ENCODE measurements at regions not wholly inside any gene's neighbourhood (a gene's known extent, or its start where the extent isn't known, plus 50 kb on each side); places are given as distances from the start of the nearest gene placed in this dataset.
"Not testable (repeated sequence)": the region's sequence is repeated elsewhere in the genome, so short reads cannot be mapped to it uniquely, and the experiment has no call there.

GRCh38 chr18:60062396-60062795 is 162.6 kb downstream of the PMAIP1 start:
- no peak for DNase-seq (ENCODE audit: low read depth)

GRCh38 chr18:60060578-60060977 is 160.8 kb downstream of the PMAIP1 start:
- DNase-seq (ENCODE audit: low read depth), result no peak

- no peak for DNase-seq (ENCODE audit: low read depth)
These were observed 160.2 kb downstream of the PMAIP1 start for GRCh38 chr18:60060026-60060425.

- no peak for DNase-seq (ENCODE audit: low read depth)
These were observed 159.4 kb downstream of the PMAIP1 start for GRCh38 chr18:60059216-60059615.

- peak; percentile 90 for DNase-seq (ENCODE audit: low read depth)
These were observed 154.0 kb downstream of the PMAIP1 start for GRCh38 chr18:60053747-60054304.

- no peak for DNase-seq (ENCODE audit: low read depth)
These were observed 151.0 kb downstream of the PMAIP1 start for GRCh38 chr18:60050821-60051220.

GRCh38 chr18:60049172-60049571 is 149.4 kb downstream of the PMAIP1 start:
- DNase-seq (ENCODE audit: low read depth), result no peak

GRCh38 chr18:60047556-60047955 is 147.8 kb downstream of the PMAIP1 start:
- no peak for DNase-seq (ENCODE audit: low read depth)

GRCh38 chr18:60044290-60045006 is 144.7 kb downstream of the PMAIP1 start:
- peak; percentile 49 for DNase-seq (ENCODE audit: low read depth)

GRCh38 chr18:60040971-60041370 is 141.2 kb downstream of the PMAIP1 start:
- peak; percentile 9 for DNase-seq (ENCODE audit: low read depth)

- DNase-seq (ENCODE audit: low read depth), result peak; percentile 23
These were observed 138.9 kb downstream of the PMAIP1 start for GRCh38 chr18:60038731-60039130.

GRCh38 chr18:60027397-60027796 is 127.6 kb downstream of the PMAIP1 start:
- DNase-seq (ENCODE audit: low read depth), result no peak

GRCh38 chr18:60024857-60025256 is 125.1 kb downstream of the PMAIP1 start:
- peak; percentile 43 for DNase-seq (ENCODE audit: low read depth)

GRCh38 chr18:60024345-60024744 is 124.5 kb downstream of the PMAIP1 start:
- DNase-seq (ENCODE audit: low read depth), result peak; percentile 51

- peak; percentile 56 for DNase-seq (ENCODE audit: low read depth)
These were observed 123.0 kb downstream of the PMAIP1 start for GRCh38 chr18:60022671-60023276.

GRCh38 chr18:60021556-60021955 is 121.8 kb downstream of the PMAIP1 start:
- DNase-seq (ENCODE audit: low read depth), result no peak

GRCh38 chr18:60020107-60020925 is 120.5 kb downstream of the PMAIP1 start:
- DNase-seq (ENCODE audit: low read depth), result peak; percentile 24

- peak; percentile 89 for DNase-seq (ENCODE audit: low read depth)
These were observed 119.7 kb downstream of the PMAIP1 start for GRCh38 chr18:60019463-60019840.

GRCh38 chr18:60018618-60019462 is 119.0 kb downstream of the PMAIP1 start:
- peak; percentile 63 for DNase-seq (ENCODE audit: low read depth)

- DNase-seq (ENCODE audit: low read depth), result not testable (repeated sequence)
These were observed 118.3 kb downstream of the PMAIP1 start for GRCh38 chr18:60018134-60018533.

GRCh38 chr18:60017371-60017770 is 117.6 kb downstream of the PMAIP1 start:
- DNase-seq (ENCODE audit: low read depth), result no peak

GRCh38 chr18:60015826-60016225 is 116.0 kb downstream of the PMAIP1 start:
- peak; percentile 31 for DNase-seq (ENCODE audit: low read depth)

Data from amniotic epithelial cell (primary cell).